MCF 10A (cell line): ENCODE measurements at regions not wholly inside any gene's neighbourhood (a gene's known extent, or its start where the extent isn't known, plus 50 kb on each side); places are given as distances from the start of the nearest gene placed in this dataset.

Experiments used
- BruUV-seq: library from RNA; stranded (reverse); fragments of 400-500 nt; replicated peaks from 2 replicates; lab custom pipeline; 2021; lab: Mats Ljungman, UMichigan
- CTCF ChIA-PET: fragments of 300-600 bp; sonication (Branson Sonifier 250); formaldehyde crosslinking; extraction: SDS; loops from one replicate; lab custom pipeline; 2021; ENCODE audit warnings: antibody characterized with exemption, inconsistent platforms; lab: Yijun Ruan, JAX
- POLR2A ChIA-PET: fragments of 300-600, 350-650 bp; sonication (Branson Sonifier 250); formaldehyde crosslinking; extraction: SDS; loops from one replicate; lab custom pipeline; 2020; ENCODE audit warnings: antibody characterized with exemption, inconsistent platforms; lab: Yijun Ruan, JAX
- DNase-seq: peaks from one replicate; pipeline ENCODE4 v3.0.0-alpha.2; 2018; ENCODE audit not compliant: unreplicated experiment
- H3K27ac Mint-ChIP-seq: one replicate; pipeline ENCODE4 v1.8.0; 2022; ENCODE audit warnings: mild to moderate bottlenecking, low read depth, mixed read lengths; ENCODE audit not compliant: unreplicated experiment
- H3K27me3 Mint-ChIP-seq: one replicate; pipeline ENCODE4 v1.8.0; 2022; ENCODE audit warnings: mixed read lengths; ENCODE audit not compliant: insufficient read depth, unreplicated experiment
- H3K36me3 Mint-ChIP-seq: one replicate; pipeline ENCODE4 v1.8.0; 2022; ENCODE audit warnings: mild to moderate bottlenecking, moderate library complexity, mixed read lengths; ENCODE audit not compliant: insufficient read depth, unreplicated experiment
- H3K4me1 Mint-ChIP-seq: one replicate; pipeline ENCODE4 v1.8.0; 2022; ENCODE audit warnings: mixed read lengths; ENCODE audit not compliant: insufficient read depth, unreplicated experiment
- H3K4me3 Mint-ChIP-seq: one replicate; pipeline ENCODE4 v1.8.0; 2022; ENCODE audit warnings: mild to moderate bottlenecking, moderate library complexity, mixed read lengths; ENCODE audit not compliant: unreplicated experiment
- H3K9me3 Mint-ChIP-seq: one replicate; pipeline ENCODE4 v1.8.0; 2022; ENCODE audit warnings: mixed read lengths; ENCODE audit not compliant: unreplicated experiment
- CTCF ChIP-seq: fragments of 200-600 bp; IDR thresholded peaks from one replicate; pipeline ENCODE4 v1.8.0; 2022; ENCODE audit warnings: antibody characterized with exemption, mild to moderate bottlenecking; ENCODE audit not compliant: unreplicated experiment
- intact Hi-C: fragments of 100-400 bp; cut with micrococcal nuclease; formaldehyde crosslinking; loops from 2 replicates; pipeline ENCODE4 v1.14.1; 2022

GRCh38 chr20:51106011-51106410 lies 83.1 kb upstream of the KCNG1 start:
- ChIA-PET POLR2A (interaction anchor here (1.2 kb wide), 1 partner anchor 17 kb away, joined by 3 read pairs; no protein-coding TSS in a partner anchor), CTCF (no interaction called here)
- H3K4me1 Mint-ChIP-seq = no peaks in the 10 kb centered on the region
- H3K9me3 Mint-ChIP-seq = no peaks in the 10 kb centered on the region
- intact Hi-C loops = no loop called here
- TF ChIP-seq CTCF = no peak
- DNase-seq = no peak
- H3K27me3 Mint-ChIP-seq = peaks cover 33% of the 10 kb centered on the region
- no TSS peak for BruUV-seq
- H3K4me3 Mint-ChIP-seq = no peak overlapping the region
- H3K36me3 Mint-ChIP-seq = no peaks in the 10 kb centered on the region
- H3K27ac Mint-ChIP-seq = no peak overlapping the region

GRCh38 chr20:51104960-51105920 lies 82.3 kb upstream of the KCNG1 start:
- CTCF ChIA-PET = interaction anchor here (1.3 kb wide), 1 partner anchor 19 kb away, joined by 3 read pairs; no protein-coding TSS in a partner anchor
- TF ChIP-seq CTCF = no peak
- BruUV-seq = no TSS peak
- POLR2A ChIA-PET = interaction anchor here (1.0 kb wide), 1 partner anchor 14 kb away, joined by 3 read pairs; no protein-coding TSS in a partner anchor
- Mint-ChIP-seq H3K36me3 (no peaks in the 10 kb centered on the region), H3K4me1 (no peaks in the 10 kb centered on the region), H3K27ac (no peak overlapping the region), H3K27me3 (peaks cover 25% of the 10 kb centered on the region), H3K9me3 (no peaks in the 10 kb centered on the region), H3K4me3 (no peak overlapping the region)
- DNase-seq = no peak
- intact Hi-C loops = no loop called here

GRCh38 chr20:51100617-51101016 lies 77.7 kb upstream of the KCNG1 start:
- Mint-ChIP-seq H3K36me3 (no peaks in the 10 kb centered on the region), H3K4me1 (no peaks in the 10 kb centered on the region), H3K27ac (no peak overlapping the region), H3K9me3 (no peaks in the 10 kb centered on the region), H3K27me3 (no peaks in the 10 kb centered on the region), H3K4me3 (no peak overlapping the region)
- no peak for TF ChIP-seq CTCF
- POLR2A ChIA-PET = interaction anchor here (0.6 to 1.4 kb wide), 2 partner anchors 22 to 53 kb away, joined by 3 to 5 read pairs; no protein-coding TSS in a partner anchor
- CTCF ChIA-PET = no interaction called here
- intact Hi-C loops = no loop called here
- no peak for DNase-seq
- BruUV-seq = no TSS peak

GRCh38 chr20:51098284-51098810 lies 75.4 kb upstream of the KCNG1 start:
- no TSS peak for BruUV-seq
- no peak for TF ChIP-seq CTCF
- Mint-ChIP-seq H3K27ac (no peak overlapping the region), H3K36me3 (no peaks in the 10 kb centered on the region), H3K27me3 (no peaks in the 10 kb centered on the region), H3K4me3 (no peak overlapping the region), H3K4me1 (peaks cover 6% of the 10 kb centered on the region), H3K9me3 (no peaks in the 10 kb centered on the region)
- POLR2A ChIA-PET = no interaction called here
- intact Hi-C loops = no loop called here
- DNase-seq = no peak
- CTCF ChIA-PET = interaction anchor here (0.9 kb wide), 1 partner anchor 13 kb away, joined by 3 read pairs; no protein-coding TSS in a partner anchor
